Hematopoietic multipotent progenitor cell treated with erythropoietin and hydrocortisone succinate and interleukin-3 and kit ligand, for 15 days (in vitro differentiated cells): ENCODE measurements at regions not wholly inside any gene's neighbourhood (a gene's known extent, or its start where the extent isn't known, plus 50 kb on each side); places are given as distances from the start of the nearest gene placed in this dataset.
"Not testable (repeated sequence)": the region's sequence is repeated elsewhere in the genome, so short reads cannot be mapped to it uniquely, and the experiment has no call there.

Experiments
- DNase-seq: peaks from one replicate; pipeline ENCODE4 v3.0.0-alpha.2; 2015; ENCODE audit warnings: low spot score

DNA sequence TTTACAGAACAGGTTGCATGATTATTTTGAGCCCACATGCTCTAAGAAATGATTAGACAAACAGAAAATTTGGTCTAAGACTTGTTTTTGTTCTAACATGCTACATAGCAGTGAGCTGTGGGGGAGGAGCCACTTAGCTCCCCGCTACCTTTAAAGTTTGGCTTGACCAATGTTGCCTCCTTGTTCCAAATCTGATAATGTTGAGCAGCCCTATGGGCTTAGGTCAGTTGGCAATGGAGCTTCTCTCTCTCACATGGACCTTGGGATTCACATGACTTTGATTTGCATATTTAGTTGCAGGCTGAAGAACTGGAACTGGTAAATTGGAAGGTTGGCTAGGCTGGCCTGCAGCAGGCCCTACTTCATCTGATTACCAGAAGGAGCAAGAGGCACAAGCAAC lies 116.4 kb downstream of the EBLN2 start:
- no peak for DNase-seq

DNA sequence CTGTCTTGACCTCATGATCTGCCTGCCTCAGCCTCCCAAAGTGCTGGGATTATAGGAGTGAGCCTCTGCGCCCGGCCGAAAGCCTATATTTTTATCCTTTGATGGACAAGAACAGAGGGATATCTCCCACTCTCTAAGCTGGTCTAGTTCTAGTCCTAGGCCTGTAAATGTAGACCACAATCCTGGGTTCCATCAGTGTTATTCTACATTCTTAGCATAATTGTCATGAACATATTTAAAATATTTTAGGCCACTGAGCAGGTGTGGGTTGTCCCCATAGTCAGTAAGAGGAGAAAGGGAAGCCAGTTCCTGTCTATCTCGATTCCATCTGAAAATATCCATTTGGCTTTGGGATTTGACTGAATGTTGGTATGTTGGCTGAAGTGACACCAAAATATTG lies 118.1 kb downstream of the EBLN2 start:
- no peak for DNase-seq

DNA sequence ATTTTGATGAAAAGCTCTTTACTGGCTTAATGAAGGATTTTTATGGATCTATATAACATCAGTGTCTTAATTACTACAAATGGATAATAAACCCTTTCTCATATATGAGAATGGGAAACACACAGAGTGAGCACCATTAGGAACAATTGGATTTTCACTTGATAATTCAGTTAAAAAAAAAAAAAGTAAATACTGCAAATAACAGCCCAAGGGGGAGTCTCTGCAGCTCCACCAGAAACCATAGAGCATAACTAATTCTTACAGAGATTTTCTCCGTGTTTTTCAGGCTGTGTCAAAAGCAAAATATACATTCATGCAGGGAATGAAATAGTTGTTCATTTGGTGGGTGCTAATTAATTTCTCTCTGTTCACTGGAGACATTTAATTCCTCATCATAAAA lies 125.3 kb downstream of the EBLN2 start:
- DNase-seq, result no peak

DNA sequence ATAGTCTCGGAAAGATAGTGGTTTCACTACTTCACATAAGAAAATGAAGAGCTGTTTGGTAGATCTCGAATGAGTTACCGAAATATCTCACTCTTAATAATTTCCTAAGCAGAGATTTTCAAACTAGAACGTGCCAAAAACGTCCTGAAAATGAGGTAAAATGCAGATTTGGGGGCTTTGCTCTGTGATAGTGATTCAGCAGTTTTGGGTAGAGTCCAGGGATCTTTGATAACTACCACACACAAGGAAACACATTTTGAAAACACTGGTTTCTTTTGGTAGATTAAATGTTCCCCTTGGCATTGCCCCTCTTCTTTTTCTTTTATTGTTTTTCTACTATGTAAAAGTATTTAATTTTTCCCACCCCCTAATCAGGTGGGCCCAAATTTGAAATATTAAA lies 125.9 kb downstream of the EBLN2 start:
- DNase-seq, result no peak

DNA sequence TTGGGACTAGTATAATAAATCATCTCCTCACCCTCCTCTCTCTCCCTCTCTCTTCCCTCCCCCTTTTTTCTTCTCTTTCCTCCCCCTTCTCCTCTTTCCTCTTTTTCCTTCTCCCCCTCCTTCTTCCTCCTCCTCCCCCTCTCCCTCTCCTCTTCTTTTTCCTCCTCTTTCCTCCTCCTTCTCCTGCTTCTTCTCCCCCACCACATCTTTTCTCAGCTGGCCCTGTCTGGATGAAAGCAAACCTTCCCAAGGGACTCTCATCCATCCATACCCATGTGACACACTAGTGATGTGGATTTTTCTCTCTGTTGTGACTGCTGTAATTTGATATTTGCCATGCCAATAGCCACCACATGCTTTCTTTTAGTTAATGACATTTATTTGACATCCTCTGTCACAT lies 127.2 kb downstream of the EBLN2 start:
- DNase-seq, result no peak

DNA sequence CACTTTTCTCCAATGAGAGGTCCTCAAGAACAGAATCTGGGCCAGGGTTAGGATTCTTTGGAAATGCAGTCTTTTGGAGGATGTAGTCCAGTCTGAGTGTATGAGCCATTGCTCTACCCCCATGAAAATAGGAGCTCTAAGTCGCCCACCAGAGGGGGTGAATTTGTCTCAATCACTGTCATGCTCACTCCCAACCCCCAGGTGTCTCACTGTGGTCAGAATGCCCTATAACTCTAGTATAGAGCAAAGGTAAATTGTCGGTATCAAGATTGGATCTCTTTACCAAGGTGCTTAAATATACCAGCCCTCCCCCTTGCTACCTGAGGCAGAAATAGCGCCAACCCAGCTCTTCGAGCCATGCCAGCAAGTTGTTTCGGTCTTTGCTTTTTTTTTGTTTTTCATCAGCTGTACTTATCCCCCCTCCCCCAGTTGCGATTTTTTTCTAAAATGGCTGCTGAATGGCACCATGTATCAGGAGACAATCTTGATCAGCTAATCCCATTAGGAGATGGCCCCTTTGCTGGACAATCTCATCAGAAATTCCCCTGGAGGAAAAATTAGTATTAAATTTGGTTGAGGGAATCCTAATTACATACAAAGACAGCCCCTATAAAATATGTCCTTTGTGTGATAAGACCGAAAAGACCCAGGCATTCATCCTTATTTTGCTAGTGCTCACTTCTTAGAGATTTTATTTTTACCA lies 130.7 kb downstream of the EBLN2 start:
- DNase-seq, result no peak

DNA sequence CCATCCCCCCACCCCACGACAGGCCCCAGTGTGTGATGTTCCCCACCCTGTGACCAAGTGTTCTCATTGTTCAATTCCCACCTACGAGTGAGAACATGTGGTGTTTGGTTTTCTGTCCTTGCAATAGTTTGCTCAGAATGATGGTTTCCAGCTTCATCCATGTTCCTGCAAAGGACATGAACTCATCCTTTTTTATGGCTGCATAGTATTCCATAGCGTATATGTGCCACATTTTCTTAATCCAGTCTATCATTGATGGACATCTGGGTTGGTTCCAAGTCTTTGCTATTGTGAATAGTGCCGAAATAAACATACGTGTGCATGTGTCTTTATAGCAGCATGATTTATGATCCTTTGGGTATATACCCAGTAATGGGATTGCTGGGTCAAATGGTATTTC lies 132.5 kb downstream of the EBLN2 start:
- DNase-seq, result not testable (repeated sequence)

DNA sequence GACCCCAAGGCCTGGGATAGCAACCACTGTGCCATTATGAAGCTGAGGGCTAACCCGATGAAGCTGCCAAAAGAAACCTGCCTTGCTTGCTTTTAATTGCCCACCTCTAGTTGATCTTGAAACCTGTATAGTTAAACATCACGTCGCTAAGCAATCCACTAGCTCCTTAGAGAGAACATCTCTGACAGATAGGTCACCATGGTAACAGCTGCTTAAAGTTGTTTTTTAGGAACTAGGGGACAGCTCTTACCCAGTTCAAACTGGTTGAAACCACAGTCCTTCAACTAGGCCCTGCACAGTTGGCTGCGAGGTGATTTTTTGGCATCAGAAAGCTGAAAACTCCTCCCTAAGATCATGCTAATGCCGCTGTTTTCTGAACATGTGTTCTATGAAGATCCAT lies 135.7 kb downstream of the EBLN2 start:
- DNase-seq, result no peak

DNA sequence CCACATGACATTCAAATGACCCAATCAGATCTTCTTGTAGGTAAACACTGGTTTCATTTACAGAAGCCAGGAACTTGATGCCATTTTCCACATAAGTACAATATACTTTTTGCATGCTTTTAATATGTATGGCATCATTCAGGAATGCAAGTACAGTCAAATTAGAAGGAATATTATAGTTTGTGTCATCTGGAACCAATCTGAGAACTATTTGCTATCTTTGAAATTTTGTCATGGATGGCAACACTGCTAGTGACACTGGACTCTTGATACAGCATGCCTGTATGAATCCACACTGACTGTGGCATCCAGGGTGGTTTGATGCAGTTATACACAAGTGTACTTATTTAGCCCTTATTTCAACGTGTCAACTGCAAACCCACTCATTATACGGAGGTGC lies 141.6 kb downstream of the EBLN2 start:
- DNase-seq, result no peak

DNA sequence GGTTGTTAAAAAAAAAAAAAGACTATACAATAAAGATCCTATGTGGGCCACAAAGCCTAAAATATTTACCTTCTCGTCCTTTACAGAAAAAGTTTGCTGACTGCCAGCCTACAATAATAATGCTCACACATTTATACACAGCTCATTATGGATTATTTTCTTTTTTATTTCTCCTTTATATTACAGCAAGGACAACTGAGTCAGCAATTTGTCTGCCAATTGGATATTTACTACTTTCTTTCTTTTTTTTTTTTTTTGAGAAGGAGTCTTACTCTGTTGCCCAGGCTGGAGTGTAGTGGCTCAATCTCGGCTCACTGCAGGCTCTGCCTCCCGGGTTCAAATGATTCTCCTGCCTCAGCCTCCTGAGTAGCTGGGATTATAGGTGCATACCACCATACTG lies 142.2 kb downstream of the EBLN2 start:
- DNase-seq, result no peak

DNA sequence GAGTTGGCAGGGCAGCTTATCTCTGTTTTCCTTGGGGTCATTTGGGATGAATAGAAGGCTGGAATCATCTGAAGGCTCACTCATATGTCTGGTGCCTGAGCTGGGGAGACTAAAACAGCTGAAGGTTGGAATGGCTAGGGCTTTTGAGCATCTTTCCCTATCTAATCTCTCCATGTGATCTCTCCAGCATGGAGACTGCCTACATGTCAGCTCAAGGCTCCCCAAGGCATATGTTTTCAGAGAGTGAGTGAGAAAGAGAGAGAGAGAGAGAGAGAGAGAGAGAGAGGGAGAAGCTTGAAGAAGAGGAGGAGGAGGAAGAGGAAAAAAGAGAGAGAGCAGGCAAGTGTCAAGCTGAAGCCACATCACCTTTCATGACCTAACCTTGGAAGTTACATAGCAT lies 143.4 kb downstream of the EBLN2 start:
- no peak for DNase-seq

DNA sequence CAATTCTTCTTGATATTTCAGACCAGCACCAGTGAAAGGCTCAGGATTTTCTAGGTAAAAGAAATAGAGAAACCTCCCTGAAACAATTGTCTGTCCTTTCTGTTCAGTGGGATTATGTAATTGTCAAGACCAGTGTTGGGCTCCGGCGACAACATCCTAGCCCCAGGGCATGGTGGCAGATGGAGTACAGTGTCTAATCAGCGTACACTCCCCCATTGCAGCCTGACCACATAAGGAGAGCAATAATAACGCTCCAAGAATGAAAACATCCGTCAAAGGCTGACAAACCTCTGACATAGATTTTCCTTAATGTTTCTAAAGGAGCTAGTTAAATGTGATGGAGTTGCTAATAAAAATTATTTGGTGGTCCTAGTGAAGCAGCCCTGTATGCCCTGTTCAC lies 144.6 kb downstream of the EBLN2 start:
- DNase-seq, result no peak

DNA sequence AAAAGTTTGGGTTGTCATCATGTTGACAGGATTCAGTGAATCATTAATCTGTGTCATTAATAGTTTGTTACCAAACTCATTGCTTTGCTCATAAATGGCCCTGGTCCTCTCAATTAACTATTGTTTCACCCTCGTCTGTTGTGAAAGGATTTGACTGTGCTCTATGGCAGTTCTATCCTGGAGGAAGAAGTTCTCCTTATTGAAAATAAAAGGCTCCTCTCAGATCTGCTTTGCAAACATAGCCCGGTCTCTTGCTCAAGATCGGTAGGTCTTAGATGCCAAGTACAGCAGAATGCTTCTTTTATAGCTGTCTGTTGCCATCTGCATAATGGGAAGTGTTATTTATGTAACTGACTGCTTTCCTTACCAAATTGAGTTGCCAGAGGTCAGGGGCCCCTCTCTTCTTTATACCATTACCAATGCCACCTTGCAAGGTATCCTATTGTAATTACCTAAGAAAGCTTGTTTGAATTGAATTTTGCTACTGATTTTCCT lies 146.5 kb downstream of the EBLN2 start:
- DNase-seq, result no peak

DNA sequence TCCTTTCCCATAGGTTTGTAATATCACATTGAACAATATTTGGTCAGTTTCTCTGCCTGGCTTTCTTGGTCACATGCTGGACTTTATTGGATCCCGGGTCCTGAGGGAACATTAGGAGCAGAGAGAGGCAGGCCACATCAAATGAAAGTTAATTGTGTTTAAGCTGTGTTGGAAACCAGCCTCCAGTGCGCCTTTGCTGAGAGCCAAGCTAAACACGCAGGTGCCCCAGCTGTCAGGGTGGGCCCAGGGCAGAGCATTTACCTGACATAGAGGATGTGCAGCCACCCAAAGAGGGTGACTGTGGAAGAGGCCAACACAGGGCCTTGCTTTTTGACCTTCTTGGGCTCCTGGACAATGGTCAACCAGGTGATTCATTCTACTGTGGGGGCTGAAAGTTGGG lies 149.3 kb downstream of the EBLN2 start:
- DNase-seq, result no peak

DNA sequence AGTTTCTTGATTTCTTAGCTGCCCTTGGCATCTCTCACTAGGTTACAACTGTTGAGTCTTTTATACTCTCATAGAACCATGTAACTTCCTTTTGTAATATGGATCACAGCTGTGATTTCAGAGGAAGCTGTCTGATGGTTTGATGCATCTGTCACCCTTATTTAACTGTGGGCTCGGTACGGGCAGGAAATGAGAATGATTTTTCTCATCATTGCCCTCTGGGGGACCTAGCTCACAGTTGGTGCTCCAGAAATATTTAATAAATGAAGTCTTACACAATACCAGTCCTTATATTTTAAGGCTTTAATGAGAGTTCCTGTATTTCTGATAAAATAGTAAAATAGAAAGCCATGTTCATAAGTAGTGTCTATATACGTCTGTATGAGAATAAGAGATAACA lies 151.2 kb downstream of the EBLN2 start:
- no peak for DNase-seq

DNA sequence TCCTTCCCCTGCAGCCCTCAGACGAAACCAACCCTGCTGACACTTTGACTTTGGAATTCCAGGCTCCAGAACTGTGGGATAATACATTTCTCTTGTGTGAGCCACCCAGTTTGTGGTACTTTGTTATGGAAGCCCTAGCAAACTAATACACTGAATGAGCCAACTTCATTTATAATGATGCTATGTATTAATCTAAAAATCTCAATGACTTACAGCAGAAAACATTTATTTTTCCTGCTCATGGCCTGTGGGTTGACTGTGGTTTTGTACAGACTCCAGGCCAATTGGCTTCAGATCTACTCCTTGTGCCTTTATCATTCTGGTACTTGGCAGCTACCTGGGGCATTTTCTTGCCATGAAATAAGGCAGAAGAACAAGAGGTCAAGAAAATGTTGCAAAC lies 152.4 kb downstream of the EBLN2 start:
- DNase-seq, result no peak

DNA sequence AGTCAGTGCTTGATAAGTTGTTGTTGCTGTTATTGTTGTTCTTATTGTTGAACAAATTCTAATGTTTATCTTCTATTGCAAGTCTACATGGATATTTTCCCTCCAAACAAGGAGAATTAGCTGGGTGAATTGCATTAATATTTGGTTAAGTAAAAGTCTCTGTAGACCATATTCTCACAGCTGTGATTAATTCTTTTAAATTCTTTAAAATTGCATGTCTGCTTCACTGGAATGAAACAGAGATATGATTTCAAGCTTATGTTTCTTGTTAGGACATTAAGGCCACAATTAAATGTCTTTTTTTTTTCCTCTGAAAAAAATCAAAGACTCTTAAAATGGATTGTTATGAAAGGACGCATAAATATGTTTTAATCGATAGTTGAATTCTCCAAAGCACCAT lies 153.4 kb downstream of the EBLN2 start:
- no peak for DNase-seq

DNA sequence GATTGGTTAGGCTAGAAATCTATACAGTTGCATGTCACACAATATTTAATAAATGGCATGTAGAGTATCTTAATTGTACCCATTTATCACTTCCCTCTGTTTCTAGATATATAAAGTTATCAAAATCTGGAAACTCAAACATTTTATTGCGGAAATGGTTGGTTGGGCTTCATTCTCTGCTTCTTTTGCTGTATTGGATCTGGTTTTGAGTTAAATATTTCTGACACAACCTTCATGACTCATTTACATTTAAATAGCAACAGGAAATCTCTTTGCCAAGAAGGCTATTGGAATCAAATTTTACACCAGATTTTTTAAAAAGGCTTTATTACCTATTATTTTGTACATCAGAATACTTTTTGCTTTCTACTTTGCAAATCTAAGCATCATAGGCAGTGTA lies 153.8 kb downstream of the EBLN2 start:
- no peak for DNase-seq

DNA sequence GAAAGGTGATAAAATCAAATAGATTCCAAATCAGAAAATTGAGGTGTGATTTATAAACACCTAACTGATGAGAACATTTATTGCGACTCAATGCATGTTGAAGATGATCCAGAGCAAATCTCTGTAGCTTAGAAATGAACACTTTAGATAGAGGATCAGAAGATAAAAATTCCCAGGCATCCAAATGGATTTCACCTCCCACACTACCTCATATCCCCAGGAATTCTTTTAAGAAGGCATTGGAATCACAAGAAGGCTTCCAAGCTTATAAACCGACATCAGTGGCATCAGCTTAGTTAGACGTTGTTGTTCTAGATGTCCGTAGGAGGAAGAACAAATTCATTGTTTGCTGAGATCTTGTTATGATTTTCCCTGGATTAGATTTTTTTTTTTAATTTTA lies 154.4 kb downstream of the EBLN2 start:
- no peak for DNase-seq

DNA sequence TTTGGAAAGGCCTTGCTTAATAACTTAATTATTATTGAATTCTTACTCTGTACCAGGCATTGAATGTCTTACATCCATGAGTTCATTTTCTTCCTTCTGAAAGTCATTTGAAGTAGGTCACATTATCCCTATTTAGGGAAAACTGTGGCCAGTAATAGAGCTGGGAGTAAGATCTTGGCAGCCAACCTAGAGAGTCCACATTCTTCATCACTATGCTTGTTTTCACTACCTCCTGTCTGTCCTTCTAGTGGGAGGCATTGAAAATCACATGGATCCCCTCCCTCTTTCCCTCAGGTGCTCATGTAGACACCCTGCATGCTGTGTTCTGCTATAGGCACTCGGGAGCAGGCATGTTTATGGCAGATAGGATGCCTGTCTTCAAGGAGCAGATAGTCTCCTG lies 154.9 kb downstream of the EBLN2 start:
- no peak for DNase-seq

DNA sequence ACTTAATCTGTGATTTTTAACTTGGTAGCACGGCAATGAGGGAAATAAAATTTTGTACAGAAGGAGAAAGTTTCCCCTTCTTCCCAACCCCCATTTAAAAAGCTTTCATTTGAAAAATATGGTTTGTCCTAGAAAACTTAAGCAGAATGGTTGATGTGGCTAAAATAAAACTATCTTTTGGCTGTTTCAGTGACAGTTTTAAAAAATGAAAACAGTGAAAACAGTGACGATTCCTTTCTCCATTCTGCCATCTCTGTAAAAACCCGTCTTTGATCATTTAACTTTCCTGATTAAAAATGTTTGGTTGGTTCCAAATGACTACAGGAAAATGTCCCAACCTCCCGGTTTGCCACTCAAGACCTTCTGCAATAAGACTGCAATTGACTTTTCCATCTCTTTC lies 160.7 kb downstream of the EBLN2 start:
- DNase-seq, result no peak

DNA sequence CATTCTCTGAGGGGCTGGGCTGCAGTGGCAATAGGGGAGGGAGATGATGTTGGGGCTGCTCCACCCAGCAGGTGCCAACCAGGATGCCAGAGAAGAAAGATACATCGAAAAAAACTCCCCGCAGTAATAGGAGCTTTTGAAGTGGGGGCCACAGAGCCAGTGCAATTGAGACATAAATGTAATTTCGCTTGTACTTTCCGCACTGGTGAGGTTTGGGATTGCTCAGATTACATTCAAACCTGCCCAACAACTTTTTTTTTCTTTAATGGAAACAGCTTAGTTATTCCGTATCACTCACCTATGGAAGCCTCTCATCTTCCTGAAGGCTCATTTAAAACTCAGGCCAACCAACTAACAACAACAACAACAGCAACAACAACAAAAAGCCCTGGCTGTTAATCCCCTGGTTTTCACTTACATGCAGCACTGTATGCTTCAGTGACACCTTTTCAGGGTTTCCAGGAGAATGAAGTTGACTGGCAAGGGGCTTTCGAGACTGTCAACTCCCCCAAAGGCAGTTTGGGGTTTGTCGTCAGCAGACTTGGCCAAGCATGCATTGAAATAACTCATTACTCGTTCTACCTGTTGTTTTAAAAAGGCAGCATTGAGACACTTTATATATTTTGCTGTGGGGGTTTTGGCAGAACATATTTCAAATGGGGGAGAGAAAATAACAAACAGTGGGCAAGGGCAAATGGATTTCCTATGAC lies 163.8 kb downstream of the EBLN2 start:
- DNase-seq, result no peak

DNA sequence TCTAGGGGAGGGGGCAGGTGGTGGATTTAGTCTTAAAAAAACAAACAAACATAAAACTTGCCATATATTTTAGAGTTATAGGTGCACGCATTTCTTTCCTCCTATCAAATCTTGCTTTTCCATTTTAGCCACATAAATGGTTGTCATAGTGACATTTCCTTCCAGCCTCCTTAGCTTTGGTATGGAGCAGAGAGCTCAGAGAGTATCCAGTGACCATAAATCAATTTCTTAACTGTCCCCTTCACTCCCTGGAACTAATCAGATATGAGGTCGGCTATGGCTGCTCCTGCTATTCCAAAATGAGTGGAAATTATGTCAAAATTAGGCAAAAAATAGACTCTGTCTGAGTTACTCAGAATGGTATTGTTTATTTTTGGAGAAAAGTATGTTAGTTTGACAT lies 164.5 kb downstream of the EBLN2 start:
- DNase-seq, result no peak

DNA sequence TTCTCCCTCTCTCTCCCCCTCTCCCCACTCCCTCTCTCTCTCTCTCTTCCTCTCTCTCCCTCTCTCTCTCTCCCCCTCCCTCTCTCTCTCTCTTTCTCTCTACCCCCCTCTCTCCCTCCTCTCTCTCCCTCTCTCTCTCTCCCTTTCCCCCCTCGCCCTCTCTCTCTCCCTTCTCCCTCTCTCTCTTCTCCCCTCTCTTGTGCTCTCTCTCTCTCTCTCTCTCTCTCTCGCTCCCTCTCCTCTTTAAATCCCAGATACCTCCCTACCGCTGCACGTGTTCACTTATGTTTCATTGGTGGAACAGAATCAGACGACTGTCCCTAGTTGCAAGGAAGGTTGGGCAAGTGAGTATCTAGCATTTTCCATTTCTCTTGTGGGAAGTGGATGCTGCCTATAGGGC lies 166.5 kb downstream of the EBLN2 start:
- DNase-seq, result no peak
